ELR (cell line): ENCODE measurements at regions not wholly inside any gene's neighbourhood (a gene's known extent, or its start where the extent isn't known, plus 50 kb on each side); places are given as distances from the start of the nearest gene placed in this dataset.
A peak's percentile ranks its signal among the peaks of the same experiment; 100 is the strongest.

Experiments used
- DNase-seq: peaks from one replicate; pipeline ENCODE4 v3.0.0-alpha.2; 2015; ENCODE audit warnings: low read depth

- DNase-seq: no peak
Observed at GRCh38 chr4:171162478-171162877, 650.7 kb upstream of the GALNTL6 start.

DNA sequence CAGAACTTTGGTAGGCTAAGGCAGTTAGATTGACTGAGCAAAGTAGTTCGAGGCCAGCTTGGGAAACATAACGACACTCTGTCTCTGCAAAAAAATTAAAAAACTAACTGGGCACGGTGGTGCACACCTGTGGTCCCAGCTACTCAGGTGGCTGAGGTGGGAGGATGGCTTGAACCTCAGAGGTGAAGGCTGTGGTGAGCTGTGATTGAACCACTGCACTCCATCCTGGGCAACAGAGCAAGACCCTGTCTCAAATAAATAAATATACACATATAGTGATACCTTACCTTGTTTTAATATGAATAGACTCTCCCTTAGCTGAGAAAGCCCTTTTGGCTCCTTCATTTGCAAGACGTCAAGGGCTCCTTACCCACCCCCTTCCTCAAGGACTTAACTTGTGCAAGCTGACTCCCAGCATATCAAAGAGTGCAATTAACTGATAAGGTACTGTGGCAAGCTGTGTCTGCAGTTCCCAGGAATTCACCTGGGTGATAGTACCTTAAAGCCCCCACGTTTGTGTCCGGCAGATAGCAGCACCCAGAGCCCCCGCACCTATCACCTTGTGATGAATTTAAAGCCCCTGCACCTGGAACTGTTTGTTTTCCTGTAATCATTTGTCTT lies 655.6 kb upstream of the GALNTL6 start:
- no peak for DNase-seq

- DNase-seq: no peak
Observed at GRCh38 chr4:171142639-171143038, 670.6 kb upstream of the GALNTL6 start.

- DNase-seq: no peak
Observed at GRCh38 chr4:171142045-171142444, 671.2 kb upstream of the GALNTL6 start.

- DNase-seq: no peak
Observed at GRCh38 chr4:171130256-171130801, 682.9 kb upstream of the GALNTL6 start.

GRCh38 chr4:171118091-171118490 lies 695.1 kb upstream of the GALNTL6 start:
- peak; percentile 50 for DNase-seq

GRCh38 chr4:171117457-171117856 lies 695.7 kb upstream of the GALNTL6 start:
- DNase-seq: peak; percentile 64

- no peak for DNase-seq
Observed at GRCh38 chr4:171101845-171102244, 711.4 kb upstream of the GALNTL6 start.

GRCh38 chr4:171087089-171087488 lies 726.1 kb upstream of the GALNTL6 start:
- DNase-seq: no peak

GRCh38 chr4:171067422-171067821 lies 745.8 kb upstream of the GALNTL6 start:
- DNase-seq: peak; percentile 22

- DNase-seq: no peak
Observed at GRCh38 chr4:171049380-171049779, 763.8 kb upstream of the GALNTL6 start.

GRCh38 chr4:171042989-171043524 lies 770.1 kb upstream of the GALNTL6 start:
- DNase-seq: no peak

DNA sequence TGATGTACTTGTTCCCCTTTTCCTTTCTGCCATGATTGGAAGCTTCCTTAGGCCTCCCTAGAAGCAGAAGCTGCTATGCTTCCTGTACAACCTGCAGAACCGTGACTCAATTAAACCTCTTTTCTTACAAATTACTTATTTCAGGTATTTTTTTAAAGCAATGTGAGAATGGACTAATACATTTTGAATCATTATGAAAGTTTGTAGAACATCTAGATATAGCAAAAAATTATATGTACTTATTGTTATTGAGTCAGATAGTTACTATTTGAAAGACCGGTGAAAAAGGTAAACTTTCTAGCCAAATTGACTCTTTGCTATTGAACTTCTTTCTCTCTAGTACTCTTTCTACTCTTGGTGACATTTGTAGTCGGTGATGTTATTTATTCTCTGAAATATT lies 777.3 kb upstream of the GALNTL6 start:
- DNase-seq: no peak

DNA sequence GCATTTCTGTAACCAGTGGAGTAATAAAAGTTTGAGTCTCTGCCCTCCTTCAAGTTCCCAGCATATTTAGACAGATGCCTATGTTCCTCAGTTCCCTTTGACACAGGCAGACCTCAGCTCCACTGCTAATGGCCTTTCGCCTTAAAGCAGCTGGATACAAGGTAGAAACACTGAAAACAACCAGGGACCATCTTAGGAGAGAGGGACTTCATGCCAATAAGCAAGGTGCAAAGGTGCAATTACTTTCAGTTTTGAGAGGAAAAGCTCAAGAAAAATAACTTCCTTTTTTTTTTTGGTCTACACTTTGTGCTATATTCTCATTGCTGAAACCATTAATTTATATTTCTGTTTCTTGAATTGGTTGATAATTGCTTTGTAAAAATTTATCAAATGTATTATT lies 781.9 kb upstream of the GALNTL6 start:
- no peak for DNase-seq

GRCh38 chr4:171025776-171026175 lies 787.4 kb upstream of the GALNTL6 start:
- peak; percentile 63 for DNase-seq

DNA sequence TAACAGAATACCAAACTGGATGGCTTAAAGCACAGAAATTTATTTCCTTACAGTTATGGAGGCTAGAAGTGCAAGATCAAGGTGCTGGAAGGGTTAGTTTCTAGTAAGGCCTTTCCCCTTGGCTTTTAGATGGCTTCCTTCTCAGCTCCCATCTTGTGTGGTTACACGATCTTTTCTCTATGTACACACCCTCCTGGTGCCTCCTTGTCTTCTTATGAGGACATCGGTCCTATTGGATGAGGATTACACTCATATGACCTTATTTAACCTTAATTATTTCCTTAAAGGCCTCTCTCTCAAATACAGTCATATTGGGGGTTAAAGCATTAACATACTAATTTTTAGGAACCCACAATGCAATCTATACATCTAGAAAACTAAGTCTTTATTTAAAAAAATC lies 787.9 kb upstream of the GALNTL6 start:
- DNase-seq: peak; percentile 11

- DNase-seq: no peak
Observed at GRCh38 chr4:171024720-171025303, 788.4 kb upstream of the GALNTL6 start.

GRCh38 chr4:171022824-171023230 lies 790.4 kb upstream of the GALNTL6 start:
- DNase-seq: no peak

DNA sequence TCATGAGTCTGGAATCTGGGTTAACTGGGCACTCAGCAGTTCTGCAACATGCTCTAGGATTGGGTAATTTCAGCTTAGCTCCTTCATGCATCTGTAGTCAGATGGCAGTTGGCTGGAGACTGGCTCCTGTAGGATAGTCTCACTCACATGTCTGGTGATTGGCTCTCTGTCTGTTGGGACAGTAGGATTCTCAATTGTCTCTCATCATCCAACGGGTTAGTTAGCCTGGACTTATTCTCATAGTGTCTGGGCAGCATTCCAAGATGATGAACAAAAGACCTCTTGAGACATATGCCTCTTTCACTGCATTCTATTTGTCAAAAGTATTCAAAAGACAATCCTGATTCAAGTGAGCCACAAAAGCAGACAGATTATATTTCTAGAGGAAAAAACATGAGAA lies 795.6 kb upstream of the GALNTL6 start:
- no peak for DNase-seq

- DNase-seq: no peak
Observed at GRCh38 chr4:171016145-171016544, 797.1 kb upstream of the GALNTL6 start.

DNA sequence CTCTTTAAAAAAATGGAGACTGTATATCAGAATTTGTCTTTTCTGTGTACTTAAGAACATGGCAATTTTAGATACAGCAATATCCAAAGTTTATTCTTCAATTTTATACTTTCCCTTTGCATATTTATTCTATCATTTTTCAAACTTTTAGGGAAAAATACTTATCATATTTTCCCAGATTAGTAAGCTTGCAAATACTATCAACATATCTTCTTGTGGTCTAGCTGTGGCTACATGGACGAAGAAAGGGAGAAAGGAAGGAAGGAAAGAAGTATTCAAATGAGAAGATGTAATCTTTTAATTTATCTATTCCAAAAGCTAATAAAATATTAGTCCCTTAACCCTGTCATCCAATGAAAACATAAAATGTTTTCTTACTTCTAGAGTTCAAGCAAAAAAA lies 797.8 kb upstream of the GALNTL6 start:
- DNase-seq: no peak

DNA sequence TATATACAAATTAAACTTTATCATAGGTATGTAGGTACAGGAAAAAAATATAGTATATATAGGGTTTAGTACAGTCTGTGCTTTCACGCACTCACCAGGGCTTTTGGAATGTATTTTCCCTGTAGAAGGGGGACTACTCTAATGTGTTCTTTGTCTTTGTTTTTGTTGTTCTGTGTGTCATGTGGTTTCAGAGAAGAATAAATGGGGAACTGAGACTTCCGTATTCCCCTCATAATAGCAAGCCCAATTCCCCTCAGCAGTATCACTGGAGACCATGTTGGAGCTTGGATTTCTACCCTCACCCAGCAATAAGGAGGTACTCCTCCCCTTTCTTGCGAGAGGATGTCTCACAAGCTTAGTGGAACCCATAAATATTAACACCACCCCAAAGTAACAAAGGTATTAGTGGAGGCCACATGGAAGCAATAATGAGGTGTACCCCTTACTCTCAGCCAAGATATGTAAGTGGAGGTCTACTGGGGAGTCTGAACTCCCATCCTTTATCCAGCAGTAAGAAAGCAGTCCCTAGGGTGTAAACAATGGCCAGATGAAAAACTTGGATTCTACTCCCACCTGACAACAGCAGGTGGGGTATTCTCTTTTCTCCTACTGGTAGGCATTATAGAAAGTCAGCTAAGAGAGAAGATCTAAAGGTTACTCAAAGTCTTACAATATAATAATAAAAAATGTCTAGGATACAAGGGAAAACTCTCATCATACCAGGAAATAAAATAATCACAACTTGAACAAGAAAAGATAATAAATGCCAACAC lies 805.4 kb upstream of the GALNTL6 start:
- no peak for DNase-seq

GRCh38 chr4:171002246-171002645 lies 811.0 kb upstream of the GALNTL6 start:
- DNase-seq: no peak
